HG03565 (cell line): ENCODE measurements at regions not wholly inside any gene's neighbourhood (a gene's known extent, or its start where the extent isn't known, plus 50 kb on each side); places are given as distances from the start of the nearest gene placed in this dataset.
"Not testable (repeated sequence)": the region's sequence is repeated elsewhere in the genome, so short reads cannot be mapped to it uniquely, and the experiment has no call there.

Source experiments
- ATAC-seq: cut with Tn5 transposase; IDR thresholded peaks from one replicate; pipeline ENCODE4 v1.9.1; 2021; ENCODE audit warnings: mild to moderate bottlenecking, moderate library complexity; ENCODE audit not compliant: unreplicated experiment

- ATAC-seq, result no peak
Measured at GRCh38 chr13:65540175-65540574, 1690.0 kb downstream of the PCDH9 start.

DNA sequence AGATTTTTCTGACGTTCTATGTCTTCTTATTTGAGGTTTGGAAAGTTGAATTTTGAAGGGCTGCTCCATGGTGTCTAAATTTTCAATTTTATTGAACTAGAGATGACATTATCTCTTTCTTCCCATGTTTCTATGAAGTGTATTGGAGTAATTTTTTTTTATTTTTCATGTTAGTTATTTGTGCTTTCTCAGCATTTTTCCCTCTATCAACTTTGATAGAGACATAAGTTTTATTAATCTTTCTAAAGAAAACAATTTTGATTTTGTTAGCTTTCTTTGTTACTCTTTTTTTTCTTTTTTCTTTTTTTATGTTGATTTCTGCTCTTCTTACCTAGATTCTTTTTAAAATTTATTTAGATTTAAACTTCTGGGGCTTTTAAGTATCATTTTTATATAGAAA lies 1694.8 kb downstream of the PCDH9 start:
- ATAC-seq, result no peak

- no peak for ATAC-seq
Measured at GRCh38 chr13:65532231-65532630, 1697.9 kb downstream of the PCDH9 start.

GRCh38 chr13:65530688-65531087 lies 1699.4 kb downstream of the PCDH9 start:
- no peak for ATAC-seq

- ATAC-seq, result no peak
Measured at GRCh38 chr13:65529541-65529940, 1700.6 kb downstream of the PCDH9 start.

DNA sequence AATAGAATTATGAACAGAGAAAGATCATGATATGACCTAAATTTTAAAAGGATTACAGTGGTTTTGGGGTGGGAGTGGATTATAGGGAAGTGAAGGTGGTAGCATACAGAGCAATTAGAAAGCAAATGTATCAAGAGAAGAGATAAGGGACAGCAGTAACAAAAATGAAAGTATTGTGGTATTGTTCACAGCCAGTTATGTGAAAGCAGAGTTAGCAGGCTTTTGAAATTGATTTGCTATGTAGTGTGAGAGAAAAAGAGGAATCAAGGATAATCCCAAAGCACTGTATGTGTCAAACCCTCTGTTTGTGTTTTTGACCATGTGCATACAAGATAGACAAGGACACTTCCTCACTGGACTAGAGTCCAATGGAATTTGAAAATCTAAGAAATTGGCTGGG lies 1721.4 kb downstream of the PCDH9 start:
- no peak for ATAC-seq

DNA sequence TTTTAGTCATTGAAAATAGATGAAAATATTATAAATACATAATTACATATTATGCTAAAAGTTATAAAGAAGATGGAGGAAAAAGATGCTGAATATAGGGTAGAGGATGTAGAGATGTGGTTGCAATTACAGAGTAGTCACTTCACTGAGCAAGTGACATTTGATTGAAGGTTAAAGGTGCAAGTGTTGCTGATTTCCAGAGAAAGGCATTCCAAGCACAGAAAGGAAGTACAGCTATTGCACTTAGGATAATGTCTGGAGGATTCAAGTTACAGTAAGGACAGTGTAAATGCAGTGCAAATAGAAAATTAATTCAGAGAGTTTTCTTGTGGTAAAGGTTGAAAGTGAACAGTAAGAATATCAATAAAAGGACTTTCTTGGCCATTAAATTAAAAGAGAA lies 1721.8 kb downstream of the PCDH9 start:
- no peak for ATAC-seq

- ATAC-seq, result no peak
Measured at GRCh38 chr13:65505941-65506340, 1724.2 kb downstream of the PCDH9 start.

DNA sequence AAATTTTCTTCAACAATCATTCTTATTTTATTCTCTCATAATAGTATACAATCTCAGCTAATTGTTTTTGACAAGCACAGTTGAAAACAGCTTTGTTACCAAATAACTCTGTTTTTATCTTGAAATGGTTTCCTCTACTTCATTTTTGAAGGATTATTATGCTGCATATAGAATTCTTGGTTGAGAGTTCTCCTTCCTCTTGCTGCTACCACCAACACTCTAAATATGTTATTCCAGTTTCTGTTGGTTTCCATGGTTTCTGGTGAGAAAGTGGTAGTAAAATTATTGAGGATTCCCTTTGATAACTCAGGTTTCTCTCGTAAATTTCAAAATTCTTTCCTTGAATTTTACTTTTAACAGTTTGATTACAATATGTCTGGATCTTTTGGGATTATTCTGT lies 1725.9 kb downstream of the PCDH9 start:
- no peak for ATAC-seq

- no peak for ATAC-seq
Measured at GRCh38 chr13:65500481-65500880, 1729.7 kb downstream of the PCDH9 start.

DNA sequence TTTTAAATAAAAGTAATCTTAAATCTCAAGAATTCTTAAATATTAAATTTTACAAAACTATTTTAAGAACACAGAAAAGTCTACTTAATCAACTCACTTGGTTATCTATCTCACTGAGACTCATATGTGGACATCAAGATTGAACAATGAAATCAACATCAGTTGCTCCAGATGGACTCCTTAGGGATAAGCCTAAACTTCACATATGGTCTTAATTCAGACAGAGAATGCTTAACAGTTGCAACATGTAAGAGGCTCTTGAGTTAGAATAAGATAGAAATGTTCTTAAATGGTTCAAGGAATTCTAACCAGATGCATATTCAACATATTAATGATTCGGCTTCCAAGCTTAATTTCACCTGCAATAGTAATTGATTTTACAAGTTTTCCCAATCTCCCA lies 1730.9 kb downstream of the PCDH9 start:
- no peak for ATAC-seq

DNA sequence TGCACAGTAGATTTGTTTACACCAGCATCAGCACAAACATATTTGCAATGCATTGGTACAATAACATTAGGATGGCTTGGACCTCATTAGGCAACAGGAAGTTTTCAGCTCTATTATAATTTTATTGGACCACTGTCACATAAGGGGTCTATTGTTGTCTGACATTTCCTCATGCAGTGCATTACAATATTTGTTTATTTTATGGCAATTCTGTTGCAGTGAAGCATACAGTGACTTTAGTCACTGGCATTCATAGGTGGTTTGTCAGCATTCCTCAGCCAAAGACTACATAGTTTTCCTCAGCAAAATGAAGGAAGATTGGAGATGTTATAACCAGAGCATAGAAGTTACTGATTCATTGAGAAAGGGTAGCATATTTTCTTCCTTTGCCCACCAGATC lies 1732.9 kb downstream of the PCDH9 start:
- ATAC-seq, result no peak

DNA sequence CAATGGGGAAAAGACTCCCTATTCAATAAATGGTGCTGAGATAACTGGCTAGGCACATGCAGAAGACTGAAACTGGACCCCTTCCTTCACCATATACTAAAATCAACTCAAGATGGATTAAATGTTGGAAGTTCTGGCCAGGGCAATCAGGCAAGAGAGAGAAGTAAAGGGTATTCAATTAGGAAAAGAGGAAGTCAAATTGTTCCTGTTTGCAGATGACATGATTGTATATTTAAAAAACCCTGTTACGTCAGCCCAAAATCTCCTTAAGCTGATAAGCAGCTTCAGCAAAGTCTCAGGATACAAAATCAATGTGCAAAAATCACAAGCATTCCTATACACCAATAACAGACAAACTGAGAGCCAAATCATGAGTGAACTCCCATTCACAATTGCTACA lies 1739.4 kb downstream of the PCDH9 start:
- not testable (repeated sequence) for ATAC-seq

DNA sequence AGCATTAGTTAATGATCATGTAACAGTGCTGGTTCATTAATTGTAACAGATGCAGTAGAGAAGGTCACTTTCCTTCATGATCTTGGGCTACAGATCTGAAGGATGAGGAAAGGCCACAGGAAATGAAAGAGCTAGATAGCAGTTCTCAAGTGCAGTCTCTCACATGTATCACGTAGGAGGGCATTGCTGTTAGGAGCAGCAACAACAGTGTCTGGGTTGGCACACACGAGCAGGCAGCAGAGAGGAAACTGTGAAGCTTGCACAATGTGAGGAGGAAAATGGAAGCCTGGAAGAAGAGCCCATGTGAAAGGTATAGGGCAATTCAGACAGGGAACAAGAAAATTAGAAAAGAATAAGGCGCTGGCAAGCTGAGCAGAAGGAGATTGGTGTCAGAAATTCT lies 1741.5 kb downstream of the PCDH9 start:
- ATAC-seq, result no peak

- ATAC-seq, result no peak
Measured at GRCh38 chr13:65479692-65480091, 1750.4 kb downstream of the PCDH9 start.

GRCh38 chr13:65473196-65473595 lies 1756.9 kb downstream of the PCDH9 start:
- ATAC-seq, result no peak

- no peak for ATAC-seq
Measured at GRCh38 chr13:65472336-65472735, 1757.8 kb downstream of the PCDH9 start.

DNA sequence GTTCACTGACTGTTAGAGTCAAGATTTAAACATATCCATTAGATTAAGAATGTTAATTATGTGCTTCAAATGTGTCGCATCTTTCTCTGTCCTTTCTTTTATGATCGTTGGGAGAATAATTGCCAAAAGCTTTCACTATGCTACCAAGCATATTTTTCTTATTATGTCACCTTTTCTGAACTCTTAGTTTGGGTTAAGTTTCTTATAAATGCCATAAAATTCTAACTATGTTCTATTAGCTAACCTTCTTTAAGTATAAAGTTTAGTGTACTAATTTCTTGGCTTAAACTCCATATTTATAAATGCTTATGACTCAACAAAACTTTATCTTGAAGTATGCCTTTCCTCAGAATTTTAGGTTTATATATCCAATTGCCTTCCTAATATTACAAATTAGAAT lies 1759.4 kb downstream of the PCDH9 start:
- ATAC-seq, result no peak

DNA sequence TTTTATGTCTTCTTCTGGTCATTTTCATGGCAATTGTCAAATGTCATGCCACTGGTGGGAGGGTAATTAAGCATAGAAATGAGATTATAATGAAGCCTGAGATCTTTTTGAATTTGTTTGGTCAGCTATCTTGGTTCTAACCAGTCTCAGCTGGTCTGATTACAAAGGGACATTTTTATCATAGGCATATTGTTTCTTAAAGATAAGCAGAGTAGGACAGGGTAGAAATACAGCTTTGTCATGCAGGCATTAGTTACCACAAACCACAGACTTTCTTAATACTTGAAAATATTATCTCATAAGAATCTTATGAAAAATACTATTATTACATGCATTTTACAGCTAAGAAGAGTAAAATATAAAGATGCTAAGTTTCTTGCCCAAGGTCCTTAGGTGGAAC lies 1761.5 kb downstream of the PCDH9 start:
- no peak for ATAC-seq

- ATAC-seq, result no peak
Measured at GRCh38 chr13:65461590-65461989, 1768.5 kb downstream of the PCDH9 start.

- no peak for ATAC-seq
Measured at GRCh38 chr13:65460136-65460535, 1770.0 kb downstream of the PCDH9 start.

- ATAC-seq, result no peak
Measured at GRCh38 chr13:65456150-65456912, 1773.8 kb downstream of the PCDH9 start.

DNA sequence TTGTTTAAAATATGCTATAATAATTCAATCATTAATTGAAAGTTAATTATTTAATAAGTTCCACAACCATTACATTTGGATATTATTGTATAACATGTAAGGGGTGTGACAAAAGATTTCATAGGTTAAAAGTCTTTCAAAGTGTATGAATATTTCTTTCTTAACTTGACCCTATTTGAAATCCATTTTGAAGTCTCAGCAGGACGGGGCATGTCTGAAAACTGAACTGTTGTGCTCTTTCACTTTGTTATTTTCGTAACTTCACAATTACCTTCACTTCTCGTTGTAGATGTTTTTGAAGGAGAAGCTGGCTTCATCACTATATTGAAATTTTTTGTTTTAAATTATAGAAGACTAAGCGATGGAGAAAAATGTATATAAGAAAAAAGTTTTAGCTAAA lies 1775.7 kb downstream of the PCDH9 start:
- ATAC-seq, result no peak
